Panc1 (cell line): ENCODE measurements at regions not wholly inside any gene's neighbourhood (a gene's known extent, or its start where the extent isn't known, plus 50 kb on each side); places are given as distances from the start of the nearest gene placed in this dataset.

ENCODE experiments used
- ATAC-seq: fragments of 200-7000 bp; cut with Tn5 transposase; 2 replicates; pipeline ENCODE4 v1.9.1; 2020; ENCODE audit warnings: mild to moderate bottlenecking, moderate library complexity
- BruUV-seq: library from RNA; stranded (reverse); fragments of 400-500 nt; replicated peaks from 2 replicates; lab custom pipeline; 2021; lab: Mats Ljungman, UMichigan
- CTCF ChIA-PET: fragments of 300-600 bp; sonication (Branson Sonifier 250); formaldehyde crosslinking; loops from one replicate; lab custom pipeline; 2022; ENCODE audit warnings: antibody characterized with exemption; lab: Charles Lee
- POLR2A ChIA-PET: fragments of 300-600 bp; sonication (Branson Sonifier 250); formaldehyde crosslinking; loops from one replicate; lab custom pipeline; 2022; ENCODE audit warnings: antibody characterized with exemption; lab: Charles Lee
- DNase-seq: peaks from one replicate; pipeline ENCODE4 v3.0.0-alpha.2; 2010; ENCODE audit warnings: low read depth, low spot score
- H3K27ac ChIP-seq: 2 replicates; pipeline ENCODE4 v1.5.1; 2011; ENCODE audit warnings: mild to moderate bottlenecking, low read length, inconsistent platforms
- H3K27me3 ChIP-seq: fragments of 200-500 bp; sonication (Bioruptor generic); 2 replicates; pipeline ENCODE4 v1.6.0; 2014; ENCODE audit warnings: low read length, inconsistent platforms; ENCODE audit not compliant: control insufficient read depth, insufficient read depth
- H3K36me3 ChIP-seq: fragments of 200-500 bp; sonication (Bioruptor generic); 2 replicates; pipeline ENCODE4 v1.5.1; 2014; ENCODE audit warnings: inconsistent platforms, mild to moderate bottlenecking, low read length, moderate library complexity; ENCODE audit not compliant: control insufficient read depth, insufficient read depth
- H3K4me1 ChIP-seq: 2 replicates; pipeline ENCODE4 v1.5.1; 2011; ENCODE audit warnings: inconsistent platforms, mild to moderate bottlenecking, low read length, moderate library complexity; ENCODE audit not compliant: control insufficient read depth, insufficient read depth
- H3K4me3 ChIP-seq, 2 experiments: 2 replicates each; pipeline ENCODE4 v1.5.1; 2011 to 2012; ENCODE audit warnings: low read depth in 2 of 2, low read length in 2 of 2, mild to moderate bottlenecking in 2 of 2, inconsistent platforms in 1 of 2, moderate library complexity in 1 of 2
- H3K9me3 ChIP-seq: fragments of 200-500 bp; sonication (Bioruptor generic); 2 replicates; pipeline ENCODE4 v1.5.1; 2014; ENCODE audit warnings: low read depth, mild to moderate bottlenecking, inconsistent platforms, low read length, moderate library complexity; ENCODE audit not compliant: control insufficient read depth, insufficient read depth
- POLR2AphosphoS5 ChIP-seq: IDR thresholded peaks from 2 replicates; pipeline ENCODE4 v1.6.1; 2012; ENCODE audit warnings: mild to moderate bottlenecking, low read depth, low read length, moderate library complexity
- SIN3A ChIP-seq: IDR thresholded peaks from 2 replicates; pipeline ENCODE4 v1.6.1; 2012; ENCODE audit warnings: low read depth, mild to moderate bottlenecking, low read length, moderate library complexity, borderline replicate concordance; ENCODE audit not compliant: insufficient read depth
- TCF7L2 ChIP-seq: IDR thresholded peaks from 2 replicates; pipeline ENCODE4 v1.6.1; 2011; ENCODE audit warnings: mild to moderate bottlenecking, low read depth, low read length, inconsistent platforms
- in situ Hi-C: cut with HindIII; loops from 2 replicates; pipeline ENCODE4 v1.10.0; 2016; ENCODE audit warnings: low sequenced_read_pairs, low pct_unique_long_range_greater_than_20kb
- intact Hi-C: fragments of 100-400 bp; cut with micrococcal nuclease; formaldehyde crosslinking; loops from one replicate; pipeline ENCODE4 v1.10.0; 2022; ENCODE audit not compliant: unreplicated experiment
- TF ChIP-seq, protein P1 (sequence below): fragments of 450-650 bp; IDR thresholded peaks from 2 replicates; pipeline ENCODE4 v1.5.1; 2017; ENCODE audit warnings: mild to moderate bottlenecking
- TF ChIP-seq, protein P2 (sequence below), 2 experiments: IDR thresholded peaks; 2 replicates each; pipeline ENCODE4 v1.6.1; 2011 to 2012; ENCODE audit warnings: low read depth in 2 of 2, control low read depth in 1 of 2, low read length in 1 of 2, mild to moderate bottlenecking in 1 of 2, moderate library complexity in 1 of 2; ENCODE audit not compliant: insufficient read depth in 1 of 2

DNA sequence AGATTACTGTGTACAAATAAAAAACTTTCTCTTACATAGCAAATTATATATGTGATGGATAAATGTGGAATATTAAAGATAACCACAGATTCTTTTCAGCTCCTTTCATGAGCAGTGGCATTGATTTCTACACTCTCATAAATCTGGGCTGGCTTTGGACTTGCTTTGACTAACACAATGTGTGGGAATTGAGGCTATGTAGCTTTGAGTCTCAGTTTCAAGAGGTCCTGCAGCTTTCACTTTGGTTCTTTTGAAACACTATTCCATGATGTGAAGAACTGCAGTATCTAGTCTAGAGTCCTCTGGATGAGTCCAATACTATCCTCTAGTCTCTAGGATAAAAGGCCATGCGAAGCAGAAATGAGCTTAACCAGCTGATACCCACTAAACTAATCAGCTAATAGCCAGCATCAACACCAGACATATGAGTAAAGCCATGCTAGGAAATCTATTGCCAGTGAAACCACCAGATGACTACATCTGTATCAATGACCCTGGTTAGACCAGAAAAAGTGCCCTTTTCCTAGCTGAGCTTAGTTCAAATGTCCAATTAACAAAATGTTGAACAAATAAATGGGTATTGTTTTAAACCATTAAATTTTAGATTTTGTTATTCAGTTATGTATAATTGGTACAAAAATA, 274.9 kb upstream of the ZPLD1 start:
- intact Hi-C loops, result no loop called here
- TF ChIP-seq, protein P1, sequence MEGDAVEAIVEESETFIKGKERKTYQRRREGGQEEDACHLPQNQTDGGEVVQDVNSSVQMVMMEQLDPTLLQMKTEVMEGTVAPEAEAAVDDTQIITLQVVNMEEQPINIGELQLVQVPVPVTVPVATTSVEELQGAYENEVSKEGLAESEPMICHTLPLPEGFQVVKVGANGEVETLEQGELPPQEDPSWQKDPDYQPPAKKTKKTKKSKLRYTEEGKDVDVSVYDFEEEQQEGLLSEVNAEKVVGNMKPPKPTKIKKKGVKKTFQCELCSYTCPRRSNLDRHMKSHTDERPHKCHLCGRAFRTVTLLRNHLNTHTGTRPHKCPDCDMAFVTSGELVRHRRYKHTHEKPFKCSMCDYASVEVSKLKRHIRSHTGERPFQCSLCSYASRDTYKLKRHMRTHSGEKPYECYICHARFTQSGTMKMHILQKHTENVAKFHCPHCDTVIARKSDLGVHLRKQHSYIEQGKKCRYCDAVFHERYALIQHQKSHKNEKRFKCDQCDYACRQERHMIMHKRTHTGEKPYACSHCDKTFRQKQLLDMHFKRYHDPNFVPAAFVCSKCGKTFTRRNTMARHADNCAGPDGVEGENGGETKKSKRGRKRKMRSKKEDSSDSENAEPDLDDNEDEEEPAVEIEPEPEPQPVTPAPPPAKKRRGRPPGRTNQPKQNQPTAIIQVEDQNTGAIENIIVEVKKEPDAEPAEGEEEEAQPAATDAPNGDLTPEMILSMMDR, result no peak
- TF ChIP-seq POLR2AphosphoS5, result no peak
- no peak for TF ChIP-seq SIN3A
- TF ChIP-seq TCF7L2, result no peak
- TF ChIP-seq, protein P2, sequence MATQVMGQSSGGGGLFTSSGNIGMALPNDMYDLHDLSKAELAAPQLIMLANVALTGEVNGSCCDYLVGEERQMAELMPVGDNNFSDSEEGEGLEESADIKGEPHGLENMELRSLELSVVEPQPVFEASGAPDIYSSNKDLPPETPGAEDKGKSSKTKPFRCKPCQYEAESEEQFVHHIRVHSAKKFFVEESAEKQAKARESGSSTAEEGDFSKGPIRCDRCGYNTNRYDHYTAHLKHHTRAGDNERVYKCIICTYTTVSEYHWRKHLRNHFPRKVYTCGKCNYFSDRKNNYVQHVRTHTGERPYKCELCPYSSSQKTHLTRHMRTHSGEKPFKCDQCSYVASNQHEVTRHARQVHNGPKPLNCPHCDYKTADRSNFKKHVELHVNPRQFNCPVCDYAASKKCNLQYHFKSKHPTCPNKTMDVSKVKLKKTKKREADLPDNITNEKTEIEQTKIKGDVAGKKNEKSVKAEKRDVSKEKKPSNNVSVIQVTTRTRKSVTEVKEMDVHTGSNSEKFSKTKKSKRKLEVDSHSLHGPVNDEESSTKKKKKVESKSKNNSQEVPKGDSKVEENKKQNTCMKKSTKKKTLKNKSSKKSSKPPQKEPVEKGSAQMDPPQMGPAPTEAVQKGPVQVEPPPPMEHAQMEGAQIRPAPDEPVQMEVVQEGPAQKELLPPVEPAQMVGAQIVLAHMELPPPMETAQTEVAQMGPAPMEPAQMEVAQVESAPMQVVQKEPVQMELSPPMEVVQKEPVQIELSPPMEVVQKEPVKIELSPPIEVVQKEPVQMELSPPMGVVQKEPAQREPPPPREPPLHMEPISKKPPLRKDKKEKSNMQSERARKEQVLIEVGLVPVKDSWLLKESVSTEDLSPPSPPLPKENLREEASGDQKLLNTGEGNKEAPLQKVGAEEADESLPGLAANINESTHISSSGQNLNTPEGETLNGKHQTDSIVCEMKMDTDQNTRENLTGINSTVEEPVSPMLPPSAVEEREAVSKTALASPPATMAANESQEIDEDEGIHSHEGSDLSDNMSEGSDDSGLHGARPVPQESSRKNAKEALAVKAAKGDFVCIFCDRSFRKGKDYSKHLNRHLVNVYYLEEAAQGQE (IDR thresholded peaks at IDR 0.05; ENCODE audit: insufficient read depth in 1 of 2, low read depth in 2 of 2, low read length in 1 of 2), result no peak
- DNase-seq (no peak), ATAC-seq (no peak)
- Histone ChIP-seq H3K27ac (no peak overlapping the region), H3K9me3 (no peaks in the 10 kb centered on the region), H3K27me3 (no peaks in the 10 kb centered on the region), H3K4me3 (no peak overlapping the region), H3K4me1 (no peaks in the 10 kb centered on the region), H3K36me3 (no peaks in the 10 kb centered on the region)
- POLR2A ChIA-PET, result no interaction called here
- CTCF ChIA-PET, result no interaction called here
- in situ Hi-C loops, result no loop called here
- BruUV-seq, result no TSS peak

DNA sequence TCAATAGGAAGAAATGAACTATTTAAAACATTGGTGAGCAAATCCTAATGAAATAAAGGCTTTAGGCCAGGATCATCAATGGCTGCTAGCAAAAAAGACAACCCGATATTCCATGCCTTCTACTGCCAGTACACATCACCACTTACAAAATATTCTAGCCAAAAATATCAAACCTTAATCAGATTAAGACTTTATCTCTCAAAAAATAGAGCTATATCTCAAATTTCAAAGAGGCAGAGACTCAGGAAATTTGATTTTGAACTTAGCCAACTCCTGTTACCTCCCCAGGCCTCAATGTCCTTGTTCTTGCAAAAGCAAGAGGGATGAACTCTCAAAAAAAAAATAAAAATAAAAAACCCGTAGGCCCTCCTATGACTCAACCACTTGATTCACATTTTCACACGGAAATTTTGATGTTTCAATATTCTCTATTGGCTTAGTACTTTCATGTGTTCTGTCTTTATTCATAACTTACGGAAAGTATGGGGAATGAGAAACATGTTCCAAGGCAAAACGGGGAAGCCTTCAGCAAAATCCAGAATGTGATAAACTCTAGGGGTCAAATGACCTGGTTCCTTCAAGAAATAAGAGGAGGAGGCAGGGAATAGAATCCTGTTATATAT, 273.3 kb upstream of the ZPLD1 start:
- in situ Hi-C loops, result no loop called here
- CTCF ChIA-PET, result no interaction called here
- H3K27me3 ChIP-seq, result no peaks in the 10 kb centered on the region
- POLR2A ChIA-PET, result no interaction called here
- no peak overlapping the region for H3K4me3 ChIP-seq
- H3K27ac ChIP-seq, result no peak overlapping the region
- no TSS peak for BruUV-seq
- no peaks in the 10 kb centered on the region for H3K4me1 ChIP-seq
- intact Hi-C loops, result no loop called here
- ATAC-seq, result no peak
- no peaks in the 10 kb centered on the region for H3K36me3 ChIP-seq
- no peak for DNase-seq
- TF ChIP-seq SIN3A, result no peak
- TF ChIP-seq, protein P1, result no peak
- TF ChIP-seq POLR2AphosphoS5, result no peak
- TF ChIP-seq TCF7L2, result no peak
- TF ChIP-seq, protein P2 (IDR thresholded peaks at IDR 0.05; ENCODE audit: insufficient read depth in 1 of 2, low read depth in 2 of 2, low read length in 1 of 2), result no peak
- no peaks in the 10 kb centered on the region for H3K9me3 ChIP-seq
